ENCODE measurements at regions not wholly inside any gene's neighbourhood (a gene's known extent, or its start where the extent isn't known, plus 50 kb on each side); places are given as distances from the start of the nearest gene placed in this dataset.

- H4K20me1 ChIP-seq (ENCODE audit: insufficient read depth, low read length): no peaks in the 10 kb centered on the region
- in situ Hi-C loops (cut with MboI; ENCODE audit: low sequenced_read_pairs): no loop called here
- dilution Hi-C loops (cut with HindIII; ENCODE audit: low sequenced_read_pairs, unreplicated experiment): no loop called here
- intact Hi-C loops (cut with micrococcal nuclease): no loop called here
- no peak overlapping the region for H3K27ac ChIP-seq (ENCODE audit: insufficient read depth, low read length)
- H2BK15ac ChIP-seq (ENCODE audit: low read depth, low read length): no peak overlapping the region
- no peak overlapping the region for H4K5ac ChIP-seq (ENCODE audit: low read depth, low read length)
- no peak for TF ChIP-seq MAFK (IDR thresholded peaks at IDR 0.05; ENCODE audit: low read depth, low read length)
- TF ChIP-seq, protein P1, sequence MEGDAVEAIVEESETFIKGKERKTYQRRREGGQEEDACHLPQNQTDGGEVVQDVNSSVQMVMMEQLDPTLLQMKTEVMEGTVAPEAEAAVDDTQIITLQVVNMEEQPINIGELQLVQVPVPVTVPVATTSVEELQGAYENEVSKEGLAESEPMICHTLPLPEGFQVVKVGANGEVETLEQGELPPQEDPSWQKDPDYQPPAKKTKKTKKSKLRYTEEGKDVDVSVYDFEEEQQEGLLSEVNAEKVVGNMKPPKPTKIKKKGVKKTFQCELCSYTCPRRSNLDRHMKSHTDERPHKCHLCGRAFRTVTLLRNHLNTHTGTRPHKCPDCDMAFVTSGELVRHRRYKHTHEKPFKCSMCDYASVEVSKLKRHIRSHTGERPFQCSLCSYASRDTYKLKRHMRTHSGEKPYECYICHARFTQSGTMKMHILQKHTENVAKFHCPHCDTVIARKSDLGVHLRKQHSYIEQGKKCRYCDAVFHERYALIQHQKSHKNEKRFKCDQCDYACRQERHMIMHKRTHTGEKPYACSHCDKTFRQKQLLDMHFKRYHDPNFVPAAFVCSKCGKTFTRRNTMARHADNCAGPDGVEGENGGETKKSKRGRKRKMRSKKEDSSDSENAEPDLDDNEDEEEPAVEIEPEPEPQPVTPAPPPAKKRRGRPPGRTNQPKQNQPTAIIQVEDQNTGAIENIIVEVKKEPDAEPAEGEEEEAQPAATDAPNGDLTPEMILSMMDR (conservative IDR thresholded peaks at IDR 0.05; ENCODE audit: low read depth, low read length): no peak
- no peak for TF ChIP-seq RAD21 (IDR thresholded peaks at IDR 0.05; ENCODE audit: low read length)
- no peak for TF ChIP-seq POLR2A (IDR thresholded peaks at IDR 0.05; ENCODE audit: low read depth, low read length)
- TF ChIP-seq FOS (IDR thresholded peaks at IDR 0.05; ENCODE audit: low read depth, low read length): no peak
- no peak for TF ChIP-seq BHLHE40 (IDR thresholded peaks at IDR 0.05; ENCODE audit: low read depth, low read length)
- TF ChIP-seq RFX5 (IDR thresholded peaks at IDR 0.05; ENCODE audit: low read depth, low read length): no peak
- TF ChIP-seq NFE2L2 (IDR thresholded peaks at IDR 0.05; ENCODE audit: low read depth, low read length): no peak
- TF ChIP-seq CHD1 (IDR thresholded peaks at IDR 0.05; ENCODE audit: low read depth, low read length): no peak
- TF ChIP-seq USF2 (IDR thresholded peaks at IDR 0.05; ENCODE audit: low read depth, low read length): no peak
- TF ChIP-seq MAZ (IDR thresholded peaks at IDR 0.05; ENCODE audit: borderline replicate concordance, low read depth, low read length): no peak
- no peak for TF ChIP-seq SMC3 (IDR thresholded peaks at IDR 0.05; ENCODE audit: low read depth, low read length)
- TF ChIP-seq MXI1 (IDR thresholded peaks at IDR 0.05; ENCODE audit: borderline replicate concordance, low read depth, low read length): no peak
- TF ChIP-seq RCOR1 (IDR thresholded peaks at IDR 0.05; ENCODE audit: insufficient replicate concordance, low read length): no peak
- no peak for TF ChIP-seq CEBPB (IDR thresholded peaks at IDR 0.05; ENCODE audit: low read depth, low read length)
- no peak for TF ChIP-seq ELK1 (IDR thresholded peaks at IDR 0.05; ENCODE audit: borderline replicate concordance, low read depth, low read length)
- no peak overlapping the region for H3K9ac ChIP-seq (ENCODE audit: low read depth, low read length)
- no peaks in the 10 kb centered on the region for H3K36me3 ChIP-seq (ENCODE audit: control insufficient read depth, insufficient read depth, low read length)
- no peak overlapping the region for H2BK5ac ChIP-seq (ENCODE audit: low read depth, low read length, poor library complexity, severe bottlenecking)
- no TSS peak for BruUV-seq (replicated peaks)
- no peak overlapping the region for H3K23ac ChIP-seq (ENCODE audit: low read depth, low read length)
- no peak overlapping the region for H2BK20ac ChIP-seq (ENCODE audit: low read depth, low read length)
- no peak overlapping the region for H4K91ac ChIP-seq (ENCODE audit: insufficient read depth, low read depth, low read length)
- H3K4me2 ChIP-seq (ENCODE audit: low read depth, low read length): no peak overlapping the region
- no peak overlapping the region for H3K56ac ChIP-seq (ENCODE audit: extremely low read depth, insufficient read depth, low read length)
- no peak overlapping the region for H3K4me3 ChIP-seq (ENCODE audit: insufficient read depth, low read depth, low read length)
- peaks cover 13% of the 10 kb centered on the region for H3K9me3 ChIP-seq (ENCODE audit: control insufficient read depth, insufficient read depth, low read length)
- no peak overlapping the region for H3K4ac ChIP-seq (ENCODE audit: low read depth, low read length)
- POLR2A ChIA-PET (ENCODE audit: unreplicated experiment): no interaction called here
- H3K14ac ChIP-seq (replicated peaks; ENCODE audit: low read depth, low read length): no peak overlapping the region
- DNase-seq (no peak), ATAC-seq (ENCODE audit: low read depth) (no peak)
- H3K4me1 ChIP-seq (ENCODE audit: control insufficient read depth, insufficient read depth, low read length): no peaks in the 10 kb centered on the region
- no peak overlapping the region for H3K18ac ChIP-seq (ENCODE audit: low read depth, low read length)
- no peaks in the 10 kb centered on the region for H3K27me3 ChIP-seq (ENCODE audit: control insufficient read depth, insufficient read depth, low read length)
- no peak overlapping the region for H2AK5ac ChIP-seq (ENCODE audit: low read depth, low read length)
- no peak overlapping the region for H2AFZ ChIP-seq (replicated peaks; ENCODE audit: low read length, poor library complexity)
- no peak overlapping the region for H2BK120ac ChIP-seq (ENCODE audit: low read depth, low read length)
- no peaks in the 10 kb centered on the region for H3K79me1 ChIP-seq (ENCODE audit: low read depth in 1 of 2, low read length in 2 of 2)
- CTCF ChIA-PET: no interaction called here
- no peak overlapping the region for H4K8ac ChIP-seq (ENCODE audit: low read depth in 2 of 2, low read length in 2 of 2)
- no peaks in the 10 kb centered on the region for H3K9me1 ChIP-seq (ENCODE audit: insufficient read depth, low read length)
- H2AK9ac ChIP-seq (replicated peaks; ENCODE audit: low read depth, low read length, poor library complexity): no peak overlapping the region
Measured at GRCh38 chr7:67913604-67914003, 917.0 kb downstream of the TYW1 start.

Measured in IMR-90 (cell line).